HG03575 (cell line): ENCODE measurements at regions not wholly inside any gene's neighbourhood (a gene's known extent, or its start where the extent isn't known, plus 50 kb on each side); places are given as distances from the start of the nearest gene placed in this dataset.

Experiments used
- ATAC-seq: cut with Tn5 transposase; IDR thresholded peaks from one replicate; pipeline ENCODE4 v1.9.1; 2021; ENCODE audit not compliant: unreplicated experiment, insufficient number of reproducible peaks, low FRiP score; ENCODE audit errors: extremely low read depth

DNA sequence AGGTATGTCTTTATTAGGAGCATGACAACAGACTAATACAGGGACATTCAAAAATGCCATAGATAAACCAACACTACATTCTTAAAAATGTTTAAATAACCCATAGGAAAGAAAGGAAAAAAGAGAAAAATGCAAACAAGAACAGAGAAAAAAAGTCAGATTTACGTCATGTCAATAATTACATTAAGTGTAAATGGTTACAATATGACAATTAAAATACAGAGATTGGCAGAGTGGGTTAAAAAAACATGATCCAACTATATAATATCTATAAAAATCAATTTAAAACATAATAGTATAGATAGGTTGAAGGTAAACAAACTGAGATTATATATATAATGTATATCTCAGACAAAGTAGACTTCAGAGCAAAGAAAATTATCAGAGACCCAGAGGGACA lies 255.8 kb downstream of the ANAPC1 start:
- ATAC-seq = no peak

DNA sequence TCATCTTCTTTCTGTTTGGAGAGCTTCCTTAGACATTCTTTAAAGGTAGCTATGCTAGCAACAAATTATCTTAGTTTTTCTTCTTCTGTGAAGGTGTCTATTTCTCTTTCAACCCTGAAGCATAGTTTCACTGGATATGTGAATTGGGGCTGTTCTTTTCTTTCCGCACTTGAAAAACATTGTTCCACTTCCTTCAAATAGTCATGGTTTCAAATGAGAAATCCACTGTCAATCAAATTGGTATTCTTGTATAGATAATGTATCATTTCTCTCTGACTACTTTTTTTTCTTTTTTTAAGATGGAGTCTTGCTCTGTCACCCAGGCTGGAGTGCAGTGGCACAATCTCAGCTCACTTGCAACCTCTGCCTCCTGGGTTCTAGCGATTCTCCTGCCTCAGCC lies 254.0 kb downstream of the ANAPC1 start:
- no peak for ATAC-seq

DNA sequence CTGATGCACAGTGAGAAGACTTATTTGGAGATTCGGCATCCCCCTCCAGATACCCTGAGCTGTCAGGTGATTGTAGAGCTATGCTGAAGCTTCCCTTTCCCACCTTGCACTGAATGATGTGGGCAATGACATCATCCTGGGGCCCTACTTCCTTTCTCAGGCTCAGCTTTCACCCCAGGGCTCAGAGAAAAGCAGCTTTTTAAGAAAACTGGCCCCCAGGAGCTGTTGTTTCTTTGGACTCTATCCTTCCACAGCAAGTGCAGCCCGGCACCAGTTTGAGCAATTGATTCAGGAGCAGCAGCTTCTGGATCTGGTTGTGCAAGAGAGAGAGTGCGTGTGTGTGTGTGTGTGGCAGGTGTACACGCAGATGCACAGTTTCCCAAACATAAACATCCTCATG lies 251.3 kb downstream of the ANAPC1 start:
- no peak for ATAC-seq

DNA sequence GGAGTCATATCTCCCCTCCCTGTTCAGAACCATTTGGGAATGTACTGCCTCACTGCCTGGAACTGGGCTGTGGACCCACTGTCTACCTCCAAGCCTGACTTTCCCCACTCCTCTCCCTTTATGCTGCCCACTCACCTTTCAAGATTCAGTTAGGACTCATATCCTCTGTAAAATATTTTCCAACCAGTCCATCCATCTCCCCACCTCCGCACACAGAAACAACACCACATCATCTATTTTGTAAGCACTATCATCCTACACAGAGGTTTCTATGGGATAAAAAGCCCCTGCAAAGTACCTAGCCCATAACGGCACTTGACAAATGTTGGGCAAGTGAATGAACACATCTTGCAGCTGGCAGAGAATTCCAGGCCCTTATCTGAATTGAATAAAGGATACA lies 250.8 kb downstream of the ANAPC1 start:
- no peak for ATAC-seq

DNA sequence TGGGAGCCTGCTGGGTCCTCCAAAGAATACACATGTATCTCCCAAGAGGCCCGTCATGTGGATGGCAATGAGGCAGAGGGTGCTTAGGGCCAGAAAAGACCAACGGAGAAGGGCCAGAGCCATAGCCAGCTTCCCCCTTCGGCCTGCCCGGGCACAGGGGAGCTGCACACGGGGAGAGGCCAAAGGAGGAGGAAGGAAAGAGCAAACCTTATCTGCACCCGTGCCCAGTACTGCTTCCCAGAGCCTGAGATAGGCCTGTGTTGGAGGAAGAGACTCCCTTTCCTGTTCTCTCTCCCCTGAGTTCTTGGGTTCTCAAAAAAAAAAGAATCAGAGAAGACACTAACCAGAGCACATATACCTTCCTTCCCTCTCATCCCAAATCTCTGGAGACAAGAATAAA lies 250.3 kb downstream of the ANAPC1 start:
- no peak for ATAC-seq

DNA sequence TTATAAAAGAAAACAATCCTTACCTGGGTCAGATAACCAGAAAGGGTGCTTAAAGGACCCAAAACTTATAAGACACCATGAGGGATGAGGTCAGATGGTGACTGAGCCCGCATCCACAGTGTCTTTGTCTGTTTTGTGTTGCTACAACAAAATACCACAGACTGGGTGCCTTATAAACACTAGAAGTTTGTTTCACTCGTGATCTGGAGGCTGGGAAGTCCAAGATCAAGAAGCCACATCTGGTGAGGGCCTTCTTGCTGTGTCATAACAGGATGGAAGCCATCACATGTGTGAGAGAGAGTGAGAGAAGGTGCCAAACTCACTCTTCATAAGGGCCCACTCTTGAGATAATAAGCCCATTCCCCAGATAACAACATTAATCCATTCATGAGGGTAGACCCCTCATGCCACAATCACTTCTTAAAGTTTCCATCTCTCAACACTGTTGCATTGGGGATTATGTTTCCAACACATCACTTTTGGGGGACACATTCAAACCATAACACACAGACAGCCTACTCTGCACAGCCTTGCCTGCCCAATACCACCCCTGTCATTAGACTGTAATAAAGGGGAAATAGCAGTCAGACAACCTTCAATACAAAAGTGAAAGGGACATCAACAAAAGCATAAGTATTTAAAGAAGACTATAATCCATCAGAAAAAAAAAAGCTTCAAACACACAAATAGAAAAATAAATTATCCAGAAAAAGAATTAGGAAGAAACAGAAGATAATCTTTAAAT lies 249.8 kb downstream of the ANAPC1 start:
- no peak for ATAC-seq

DNA sequence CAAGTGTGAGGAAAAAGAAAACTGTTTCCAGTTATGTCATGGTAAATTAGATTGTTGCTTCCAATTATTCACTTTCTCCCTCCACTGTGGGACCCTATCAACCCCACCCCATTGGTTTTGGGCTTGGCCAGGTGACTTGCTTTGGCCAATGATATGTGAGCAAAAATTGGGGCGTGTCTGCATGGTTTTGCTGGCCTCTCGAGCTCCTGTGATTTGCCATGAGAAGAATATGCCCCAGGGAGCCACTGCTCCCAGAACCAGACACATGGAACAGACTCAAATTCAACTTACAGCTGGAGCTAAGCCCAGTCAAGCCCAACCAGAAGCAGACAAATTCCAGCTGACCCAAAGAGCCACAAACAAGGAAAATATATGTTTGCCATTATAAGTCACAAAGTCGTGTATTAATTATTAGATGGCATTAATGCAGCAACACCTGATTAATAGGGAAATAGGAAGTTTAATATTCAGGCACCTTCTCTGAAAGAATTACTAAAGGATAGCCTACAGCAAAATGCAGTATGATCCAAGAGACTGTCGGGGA lies 248.9 kb downstream of the ANAPC1 start:
- no peak for ATAC-seq

GRCh38 chr2:111636905-111637304 lies 247.1 kb downstream of the ANAPC1 start:
- no peak for ATAC-seq

- no peak for ATAC-seq
Observed at GRCh38 chr2:111638274-111638877, 245.6 kb downstream of the ANAPC1 start.

DNA sequence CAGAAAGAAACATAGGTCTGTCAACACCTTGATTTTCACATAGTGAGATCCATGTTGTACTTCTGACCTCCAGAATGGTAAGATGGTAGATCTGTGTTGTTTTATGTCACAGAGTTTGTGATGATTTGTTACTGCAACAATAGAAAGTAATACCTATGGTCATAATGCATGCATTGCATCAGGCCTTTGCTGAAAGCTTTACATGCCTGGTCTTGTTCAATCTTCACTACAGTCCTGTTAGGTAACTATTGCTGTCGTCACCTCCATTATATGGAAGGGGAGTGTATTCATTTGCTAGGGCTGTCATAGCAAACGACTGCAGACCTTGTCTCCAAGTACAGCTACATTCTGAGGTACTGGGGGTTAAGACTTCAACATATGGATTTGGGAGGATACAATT lies 243.5 kb downstream of the ANAPC1 start:
- no peak for ATAC-seq

GRCh38 chr2:111642586-111643327 lies 241.2 kb downstream of the ANAPC1 start:
- ATAC-seq = no peak

DNA sequence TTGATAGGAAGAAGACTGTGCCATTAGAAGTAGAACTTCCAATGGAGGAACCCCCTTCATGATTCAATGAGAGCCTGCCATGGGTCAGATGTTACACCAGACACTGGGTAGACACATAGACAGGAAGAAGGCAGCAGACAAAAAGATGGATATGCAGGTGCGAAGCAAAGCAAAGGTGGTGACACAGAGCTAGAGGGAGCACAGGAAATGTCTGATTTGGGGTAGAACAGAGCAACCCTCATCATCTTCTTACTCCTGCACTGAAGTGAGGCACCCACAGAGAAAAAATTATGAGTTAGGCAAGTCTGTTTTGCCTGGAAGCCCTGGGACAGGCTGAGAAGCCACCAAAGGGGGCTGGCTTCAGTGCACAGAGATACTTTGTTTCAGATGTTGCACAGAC lies 240.2 kb downstream of the ANAPC1 start:
- no peak for ATAC-seq

DNA sequence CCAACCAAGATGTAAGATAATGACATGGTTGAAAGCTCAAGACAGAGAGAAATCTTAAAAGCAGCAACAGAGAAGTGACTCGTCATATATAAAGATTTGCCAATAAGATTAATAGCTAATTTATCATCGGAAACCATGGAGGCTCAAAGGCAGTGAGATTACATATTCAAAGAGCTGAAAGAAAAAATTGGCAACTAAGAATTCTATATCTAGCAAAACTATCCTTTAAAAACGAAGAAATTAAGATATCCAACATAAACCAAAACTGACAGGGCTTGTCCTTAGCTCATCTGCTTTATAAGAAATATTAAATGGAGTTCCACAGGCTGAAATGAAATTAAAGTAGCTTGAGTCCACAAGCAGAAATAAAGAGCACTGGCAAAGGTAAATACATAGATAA lies 236.6 kb downstream of the ANAPC1 start:
- no peak for ATAC-seq

- ATAC-seq = no peak
Observed at GRCh38 chr2:111652038-111652437, 232.0 kb downstream of the ANAPC1 start.

DNA sequence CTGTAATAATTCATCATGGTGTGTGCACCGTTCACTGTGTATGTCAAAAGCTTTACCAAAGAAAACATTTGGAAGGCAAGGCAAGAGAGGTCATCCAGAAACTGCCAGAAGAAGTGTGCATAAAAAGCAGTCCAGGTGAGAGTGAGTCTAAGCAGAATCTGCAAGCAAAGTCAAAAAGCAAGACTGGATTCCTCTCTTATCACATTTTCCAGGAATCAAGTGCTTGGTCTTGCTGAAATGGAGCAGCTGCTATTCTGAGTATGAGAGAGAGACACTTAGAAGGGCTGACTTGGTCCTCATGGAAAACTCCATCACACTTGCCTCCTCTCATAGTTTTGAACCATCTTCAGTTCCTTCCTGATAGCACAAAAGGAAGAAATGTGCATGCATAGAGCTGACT lies 231.3 kb downstream of the ANAPC1 start:
- ATAC-seq = no peak

- no peak for ATAC-seq
Observed at GRCh38 chr2:111653103-111653624, 230.8 kb downstream of the ANAPC1 start.

DNA sequence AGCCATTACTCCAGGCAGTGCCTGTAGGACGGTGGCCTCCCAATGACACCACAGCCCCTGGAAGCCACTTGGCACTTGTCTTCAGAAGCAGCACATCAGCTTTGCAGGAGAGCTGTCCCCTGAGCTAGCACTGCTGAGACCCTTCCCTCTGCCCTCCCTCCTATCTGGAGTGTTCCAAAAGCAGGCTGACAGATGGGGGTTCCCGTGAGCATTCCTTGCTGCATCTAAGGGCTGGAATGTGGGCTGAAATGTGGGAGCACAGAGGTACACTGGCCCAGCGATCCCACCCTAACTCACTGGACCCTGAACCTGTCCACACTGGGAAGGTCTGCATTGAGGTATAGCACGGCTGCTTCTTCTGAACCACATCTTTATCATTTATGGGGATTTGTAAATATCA lies 230.1 kb downstream of the ANAPC1 start:
- ATAC-seq = no peak

GRCh38 chr2:111654829-111655228 lies 229.2 kb downstream of the ANAPC1 start:
- ATAC-seq = no peak

GRCh38 chr2:111656436-111656835 lies 227.6 kb downstream of the ANAPC1 start:
- no peak for ATAC-seq

DNA sequence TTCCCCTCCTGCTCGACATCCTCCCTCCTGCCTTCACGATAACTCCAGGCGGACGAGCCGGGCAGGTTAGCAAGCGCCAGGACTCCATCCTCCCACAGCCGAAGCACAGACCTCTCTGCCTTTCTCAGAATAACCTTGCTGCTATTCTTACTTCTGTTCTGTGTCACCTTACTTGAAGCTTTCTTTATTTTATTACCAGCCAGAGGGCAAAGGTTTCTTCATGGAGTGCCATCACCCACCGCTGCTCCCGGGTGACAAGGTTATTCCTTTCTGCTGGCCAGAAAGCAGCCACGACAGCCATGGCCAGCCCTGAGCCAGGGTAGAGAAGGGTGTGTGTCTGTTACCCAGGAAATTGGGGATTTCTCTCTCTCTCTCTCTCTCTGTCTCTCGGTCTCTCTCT lies 227.1 kb downstream of the ANAPC1 start:
- ATAC-seq = no peak
